ENCODE measurements at regions not wholly inside any gene's neighbourhood (a gene's known extent, or its start where the extent isn't known, plus 50 kb on each side); places are given as distances from the start of the nearest gene placed in this dataset.

- TF ChIP-seq, protein P1, sequence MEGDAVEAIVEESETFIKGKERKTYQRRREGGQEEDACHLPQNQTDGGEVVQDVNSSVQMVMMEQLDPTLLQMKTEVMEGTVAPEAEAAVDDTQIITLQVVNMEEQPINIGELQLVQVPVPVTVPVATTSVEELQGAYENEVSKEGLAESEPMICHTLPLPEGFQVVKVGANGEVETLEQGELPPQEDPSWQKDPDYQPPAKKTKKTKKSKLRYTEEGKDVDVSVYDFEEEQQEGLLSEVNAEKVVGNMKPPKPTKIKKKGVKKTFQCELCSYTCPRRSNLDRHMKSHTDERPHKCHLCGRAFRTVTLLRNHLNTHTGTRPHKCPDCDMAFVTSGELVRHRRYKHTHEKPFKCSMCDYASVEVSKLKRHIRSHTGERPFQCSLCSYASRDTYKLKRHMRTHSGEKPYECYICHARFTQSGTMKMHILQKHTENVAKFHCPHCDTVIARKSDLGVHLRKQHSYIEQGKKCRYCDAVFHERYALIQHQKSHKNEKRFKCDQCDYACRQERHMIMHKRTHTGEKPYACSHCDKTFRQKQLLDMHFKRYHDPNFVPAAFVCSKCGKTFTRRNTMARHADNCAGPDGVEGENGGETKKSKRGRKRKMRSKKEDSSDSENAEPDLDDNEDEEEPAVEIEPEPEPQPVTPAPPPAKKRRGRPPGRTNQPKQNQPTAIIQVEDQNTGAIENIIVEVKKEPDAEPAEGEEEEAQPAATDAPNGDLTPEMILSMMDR (conservative IDR thresholded peaks at IDR 0.05; ENCODE audit: low read length): no peak
- TF ChIP-seq EZH2phosphoT487 (IDR thresholded peaks at IDR 0.05; ENCODE audit: borderline replicate concordance): no peak
Observed at GRCh38 chr1:59162665-59163064, 134.2 kb upstream of the FGGY start.

All from Loucy (cell line).